ENCODE measurements at regions not wholly inside any gene's neighbourhood (a gene's known extent, or its start where the extent isn't known, plus 50 kb on each side); places are given as distances from the start of the nearest gene placed in this dataset.

- Mint-ChIP-seq H3K36me3 (no peaks in the 10 kb centered on the region), H3K4me1 (peaks cover 0 to 23% (median 4%) of the 10 kb centered on the region in 7 donors), H3K27me3 (peaks cover 0 to 19% (median 0%) of the 10 kb centered on the region in 5 donors), H3K4me3 (no peak overlapping the region), H3K9me3 (no peaks in the 10 kb centered on the region), H3K27ac (peak overlapping the region in 2 of 9 donors; percentile 52 to 68)
- Histone ChIP-seq H3K36me3 (ENCODE audit: control insufficient read depth in 2 of 3, insufficient read depth in 3 of 3, low read length in 3 of 3) (no peaks in the 10 kb centered on the region), H3K9me3 (ENCODE audit: control insufficient read depth in 2 of 3, low read length in 3 of 3) (no peaks in the 10 kb centered on the region), H3K4me1 (ENCODE audit: control insufficient read depth in 2 of 2, insufficient read depth in 2 of 2, low read length in 2 of 2) (peaks cover 0 to 5% of the 10 kb centered on the region in 2 donors), H3K27me3 (ENCODE audit: control insufficient read depth in 2 of 2, insufficient read depth in 2 of 2, low read length in 2 of 2) (no peaks in the 10 kb centered on the region), H3K27ac (ENCODE audit: low read depth, low read length) (no peak overlapping the region), H3K4me3 (ENCODE audit: low read length) (no peak overlapping the region)
- intact Hi-C loops (cut with micrococcal nuclease): loop anchor here in 1 of 2 donors (10.0 kb wide), 1 partner anchor 216 kb away; no protein-coding TSS in a partner anchor
- ChIA-PET CTCF (interaction anchor here (10.2 kb wide), 1 partner anchor 142 kb away, joined by 118 read pairs; no protein-coding TSS in a partner anchor), POLR2A (no interaction called here)
- no peak for DNase-seq
- no peak for ATAC-seq
Observed at GRCh38 chr1:117678246-117678977, 72.6 kb downstream of the TENT5C start.

DNA sequence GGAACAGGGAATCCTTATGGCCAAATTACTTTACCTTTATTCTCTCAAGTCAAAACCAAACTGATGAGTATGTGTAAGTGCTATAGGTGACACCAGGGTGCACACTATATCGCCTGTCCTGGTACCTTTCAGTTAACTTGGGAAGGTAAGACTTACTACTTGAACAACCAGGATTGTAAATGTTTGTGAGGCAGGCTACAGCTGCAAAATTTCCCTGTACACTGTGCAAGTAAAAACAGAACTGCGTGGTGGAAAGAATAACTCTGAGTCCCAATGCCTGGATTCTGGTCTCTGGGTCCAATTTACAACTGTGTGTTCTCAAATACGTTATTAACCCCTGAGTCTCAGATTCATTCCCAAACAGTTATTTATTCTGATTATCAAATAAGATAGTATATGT lies 73.5 kb downstream of the TENT5C start:
- ATAC-seq: no peak
- ChIA-PET CTCF (interaction anchor here (2.2 kb wide), 1 partner anchor 144 kb away, joined by 9 read pairs; no protein-coding TSS in a partner anchor), POLR2A (no interaction called here)
- intact Hi-C loops (cut with micrococcal nuclease): loop anchor here in 1 of 2 donors (10.0 kb wide), 1 partner anchor 216 kb away; no protein-coding TSS in a partner anchor
- no peaks in the 10 kb centered on the region for H3K9me3 ChIP-seq (ENCODE audit: control insufficient read depth in 2 of 3, low read length in 3 of 3)
- no peak overlapping the region for H3K27ac ChIP-seq (ENCODE audit: low read depth, low read length)
- DNase-seq: no peak
- H3K27me3 ChIP-seq (ENCODE audit: control insufficient read depth in 2 of 2, insufficient read depth in 2 of 2, low read length in 2 of 2): no peaks in the 10 kb centered on the region
- Mint-ChIP-seq H3K27ac (no peak overlapping the region), H3K4me3 (no peak overlapping the region), H3K4me1 (peaks cover 0 to 14% (median 2%) of the 10 kb centered on the region in 7 donors), H3K36me3 (no peaks in the 10 kb centered on the region), H3K9me3 (no peaks in the 10 kb centered on the region), H3K27me3 (peaks cover 0 to 11% (median 0%) of the 10 kb centered on the region in 5 donors)
- H3K36me3 ChIP-seq (ENCODE audit: control insufficient read depth in 2 of 3, insufficient read depth in 3 of 3, low read length in 3 of 3): no peaks in the 10 kb centered on the region
- peaks cover 0 to 1% of the 10 kb centered on the region in 2 donors for H3K4me1 ChIP-seq (ENCODE audit: control insufficient read depth in 2 of 2, insufficient read depth in 2 of 2, low read length in 2 of 2)
- H3K4me3 ChIP-seq (ENCODE audit: low read length): no peak overlapping the region

DNA sequence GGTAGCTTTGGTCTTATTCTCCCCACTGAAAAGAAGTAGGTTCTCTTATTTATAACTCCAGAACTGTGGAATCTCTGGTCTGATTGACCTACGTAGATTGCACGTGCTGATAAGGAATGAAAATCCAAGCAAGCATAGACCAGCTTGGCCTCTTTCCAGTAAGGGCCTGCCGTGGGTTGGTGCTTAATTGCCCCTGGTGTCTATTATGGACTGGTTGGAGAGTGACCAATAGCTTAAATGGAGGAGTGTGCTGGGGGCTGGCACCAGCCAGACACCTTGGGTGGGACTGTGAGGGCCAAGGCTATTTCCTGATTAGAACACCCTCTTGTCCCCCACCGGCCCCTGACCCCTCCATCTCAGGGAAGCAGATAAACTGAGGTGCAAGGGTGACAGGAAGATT lies 74.0 kb downstream of the TENT5C start:
- no peaks in the 10 kb centered on the region for H3K36me3 Mint-ChIP-seq
- intact Hi-C loops (cut with micrococcal nuclease): loop anchor here in 1 of 2 donors (10.0 kb wide), 1 partner anchor 215 kb away; no protein-coding TSS in a partner anchor
- no peak for DNase-seq
- H3K27me3 ChIP-seq (ENCODE audit: control insufficient read depth in 2 of 2, insufficient read depth in 2 of 2, low read length in 2 of 2): no peaks in the 10 kb centered on the region
- no peaks in the 10 kb centered on the region for H3K9me3 Mint-ChIP-seq
- no peaks in the 10 kb centered on the region for H3K36me3 ChIP-seq (ENCODE audit: control insufficient read depth in 2 of 3, insufficient read depth in 3 of 3, low read length in 3 of 3)
- H3K4me3 ChIP-seq (ENCODE audit: low read length): no peak overlapping the region
- ChIA-PET CTCF (interaction anchor here (0.6 to 2.2 kb wide), 2 partner anchors 137 to 145 kb away, joined by 3 to 9 read pairs; no protein-coding TSS in a partner anchor), POLR2A (no interaction called here)
- no peak for ATAC-seq
- H3K4me1 Mint-ChIP-seq: peaks cover 0 to 9% (median 0%) of the 10 kb centered on the region in 7 donors
- H3K27ac Mint-ChIP-seq: no peak overlapping the region
- H3K9me3 ChIP-seq (ENCODE audit: control insufficient read depth in 2 of 3, low read length in 3 of 3): no peaks in the 10 kb centered on the region
- H3K4me3 Mint-ChIP-seq: no peak overlapping the region
- H3K27ac ChIP-seq (ENCODE audit: low read depth, low read length): no peak overlapping the region
- H3K4me1 ChIP-seq (ENCODE audit: control insufficient read depth in 2 of 2, insufficient read depth in 2 of 2, low read length in 2 of 2): no peaks in the 10 kb centered on the region
- H3K27me3 Mint-ChIP-seq: peaks cover 0 to 10% (median 0%) of the 10 kb centered on the region in 5 donors

GRCh38 chr1:117680316-117681002 lies 74.6 kb downstream of the TENT5C start:
- DNase-seq (no peak), ATAC-seq (no peak)
- Mint-ChIP-seq H3K36me3 (no peaks in the 10 kb centered on the region), H3K27ac (no peak overlapping the region), H3K9me3 (no peaks in the 10 kb centered on the region), H3K4me1 (peaks cover 0 to 9% (median 0%) of the 10 kb centered on the region in 7 donors), H3K4me3 (no peak overlapping the region), H3K27me3 (peaks cover 0 to 15% (median 0%) of the 10 kb centered on the region in 5 donors)
- no peaks in the 10 kb centered on the region for H3K27me3 ChIP-seq (ENCODE audit: control insufficient read depth in 2 of 2, insufficient read depth in 2 of 2, low read length in 2 of 2)
- no peaks in the 10 kb centered on the region for H3K36me3 ChIP-seq (ENCODE audit: control insufficient read depth in 2 of 3, insufficient read depth in 3 of 3, low read length in 3 of 3)
- H3K4me3 ChIP-seq (ENCODE audit: low read length): no peak overlapping the region
- ChIA-PET CTCF (interaction anchor here (0.6 to 2.2 kb wide), 2 partner anchors 137 to 145 kb away, joined by 3 to 9 read pairs; no protein-coding TSS in a partner anchor), POLR2A (no interaction called here)
- no peak overlapping the region for H3K27ac ChIP-seq (ENCODE audit: low read depth, low read length)
- intact Hi-C loops (cut with micrococcal nuclease): no loop called here
- no peaks in the 10 kb centered on the region for H3K4me1 ChIP-seq (ENCODE audit: control insufficient read depth in 2 of 2, insufficient read depth in 2 of 2, low read length in 2 of 2)
- H3K9me3 ChIP-seq (ENCODE audit: control insufficient read depth in 2 of 3, low read length in 3 of 3): no peaks in the 10 kb centered on the region

DNA sequence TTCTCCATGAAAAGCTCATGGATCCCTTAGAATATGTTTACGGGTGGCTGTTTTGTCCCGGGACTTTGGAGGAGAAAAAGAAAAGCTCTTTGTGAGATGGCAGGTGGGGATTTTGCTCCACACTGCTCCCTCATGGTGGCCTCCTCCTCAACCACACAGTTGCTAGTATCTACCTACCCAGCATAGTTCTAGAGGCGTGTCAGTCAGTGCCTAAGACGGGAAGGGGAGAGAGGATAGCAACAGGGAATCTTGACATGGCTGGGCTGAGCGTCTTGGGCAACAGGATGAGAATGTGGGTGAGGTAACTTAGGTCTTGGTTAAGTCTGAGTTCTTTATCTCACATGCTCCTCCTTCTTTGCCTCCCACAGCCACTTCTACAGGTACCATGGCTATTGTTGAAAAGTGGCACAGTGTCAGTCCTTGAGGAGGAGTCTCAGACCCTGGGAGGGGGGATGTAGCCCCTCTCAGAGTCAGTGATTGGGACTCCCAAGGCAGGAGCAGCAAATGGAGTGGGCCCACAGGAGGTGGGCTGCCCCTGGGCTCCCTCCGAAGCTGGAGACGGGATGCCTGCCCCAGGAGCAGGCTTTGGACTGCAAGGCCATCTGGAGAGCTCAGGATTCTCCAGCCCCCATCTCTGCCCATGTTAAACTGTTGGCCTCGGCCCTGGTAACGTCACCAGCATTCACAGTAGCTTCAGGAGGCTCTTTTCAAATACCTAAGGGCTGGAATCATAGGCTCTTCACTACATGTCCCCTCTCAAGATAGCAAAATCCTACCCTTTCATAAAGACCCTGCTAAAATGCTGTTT lies 75.4 kb downstream of the TENT5C start:
- ChIA-PET CTCF (interaction anchor here (2.2 kb wide), 1 partner anchor 146 kb away, joined by 9 read pairs; no protein-coding TSS in a partner anchor), POLR2A (no interaction called here)
- Histone ChIP-seq H3K4me1 (ENCODE audit: control insufficient read depth in 2 of 2, insufficient read depth in 2 of 2, low read length in 2 of 2) (no peaks in the 10 kb centered on the region), H3K9me3 (ENCODE audit: control insufficient read depth in 2 of 3, low read length in 3 of 3) (no peaks in the 10 kb centered on the region), H3K36me3 (ENCODE audit: control insufficient read depth in 2 of 3, insufficient read depth in 3 of 3, low read length in 3 of 3) (no peaks in the 10 kb centered on the region), H3K27ac (ENCODE audit: low read depth, low read length) (no peak overlapping the region), H3K27me3 (ENCODE audit: control insufficient read depth in 2 of 2, insufficient read depth in 2 of 2, low read length in 2 of 2) (no peaks in the 10 kb centered on the region), H3K4me3 (ENCODE audit: low read length) (no peak overlapping the region)
- intact Hi-C loops (cut with micrococcal nuclease): no loop called here
- Mint-ChIP-seq H3K27ac (no peak overlapping the region), H3K4me1 (peaks cover 0 to 9% (median 0%) of the 10 kb centered on the region in 7 donors), H3K4me3 (no peak overlapping the region), H3K27me3 (peaks cover 0 to 20% (median 0%) of the 10 kb centered on the region in 5 donors), H3K9me3 (no peaks in the 10 kb centered on the region), H3K36me3 (no peaks in the 10 kb centered on the region)
- no peak for ATAC-seq
- no peak for DNase-seq

DNA sequence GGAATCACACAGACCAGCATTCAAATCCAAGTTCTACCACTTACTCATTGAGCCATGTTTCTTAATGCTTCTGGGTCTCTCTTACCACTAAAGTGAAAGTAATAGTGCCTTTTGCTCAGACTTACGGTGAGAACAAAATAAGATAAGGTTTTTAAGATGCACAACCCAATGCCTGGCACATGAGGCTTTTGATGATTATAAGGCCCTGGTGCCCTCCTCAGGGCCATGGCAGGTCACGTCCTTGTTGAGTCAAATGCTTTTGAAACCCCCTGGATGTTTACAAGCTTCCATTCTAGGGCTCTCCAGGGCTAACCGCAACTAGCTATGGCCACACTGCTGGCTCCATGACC lies 76.0 kb downstream of the TENT5C start:
- H3K27ac Mint-ChIP-seq: no peak overlapping the region

More for the DNA sequence above, 76.0 kb downstream of the TENT5C start:
- Mint-ChIP-seq H3K27me3 (peaks cover 0 to 20% (median 0%) of the 10 kb centered on the region in 5 donors), H3K36me3 (no peaks in the 10 kb centered on the region), H3K4me3 (no peak overlapping the region), H3K4me1 (peaks cover 0 to 7% (median 0%) of the 10 kb centered on the region in 7 donors), H3K9me3 (no peaks in the 10 kb centered on the region)
- no peak for ATAC-seq
- no peak for DNase-seq
- no peak overlapping the region for H3K27ac ChIP-seq (ENCODE audit: low read depth, low read length)
- ChIA-PET CTCF (interaction anchor here (1.0 kb wide), 1 partner anchor 146 kb away, joined by 3 read pairs; no protein-coding TSS in a partner anchor), POLR2A (no interaction called here)
- H3K4me1 ChIP-seq (ENCODE audit: control insufficient read depth in 2 of 2, insufficient read depth in 2 of 2, low read length in 2 of 2): no peaks in the 10 kb centered on the region
- intact Hi-C loops (cut with micrococcal nuclease): no loop called here
- no peaks in the 10 kb centered on the region for H3K27me3 ChIP-seq (ENCODE audit: control insufficient read depth in 2 of 2, insufficient read depth in 2 of 2, low read length in 2 of 2)
- H3K36me3 ChIP-seq (ENCODE audit: control insufficient read depth in 2 of 3, insufficient read depth in 3 of 3, low read length in 3 of 3): no peaks in the 10 kb centered on the region
- no peak overlapping the region for H3K4me3 ChIP-seq (ENCODE audit: low read length)
- no peaks in the 10 kb centered on the region for H3K9me3 ChIP-seq (ENCODE audit: control insufficient read depth in 2 of 3, low read length in 3 of 3)

Data from naive thymus-derived CD4-positive, alpha-beta T cell (primary cell).